GM18867 (cell line): ENCODE measurements at regions not wholly inside any gene's neighbourhood (a gene's known extent, or its start where the extent isn't known, plus 50 kb on each side); places are given as distances from the start of the nearest gene placed in this dataset.
"Not testable (repeated sequence)": the region's sequence is repeated elsewhere in the genome, so short reads cannot be mapped to it uniquely, and the experiment has no call there.

ENCODE experiments used
- ATAC-seq: cut with Tn5 transposase; IDR thresholded peaks from one replicate; pipeline ENCODE4 v1.9.1; 2021; ENCODE audit warnings: mild to moderate bottlenecking, moderate library complexity; ENCODE audit not compliant: unreplicated experiment

- no peak for ATAC-seq
These were observed 312.0 kb upstream of the CA10 start for GRCh38 chr17:52470553-52470952.

- ATAC-seq: no peak
These were observed 306.9 kb upstream of the CA10 start for GRCh38 chr17:52465407-52465806.

DNA sequence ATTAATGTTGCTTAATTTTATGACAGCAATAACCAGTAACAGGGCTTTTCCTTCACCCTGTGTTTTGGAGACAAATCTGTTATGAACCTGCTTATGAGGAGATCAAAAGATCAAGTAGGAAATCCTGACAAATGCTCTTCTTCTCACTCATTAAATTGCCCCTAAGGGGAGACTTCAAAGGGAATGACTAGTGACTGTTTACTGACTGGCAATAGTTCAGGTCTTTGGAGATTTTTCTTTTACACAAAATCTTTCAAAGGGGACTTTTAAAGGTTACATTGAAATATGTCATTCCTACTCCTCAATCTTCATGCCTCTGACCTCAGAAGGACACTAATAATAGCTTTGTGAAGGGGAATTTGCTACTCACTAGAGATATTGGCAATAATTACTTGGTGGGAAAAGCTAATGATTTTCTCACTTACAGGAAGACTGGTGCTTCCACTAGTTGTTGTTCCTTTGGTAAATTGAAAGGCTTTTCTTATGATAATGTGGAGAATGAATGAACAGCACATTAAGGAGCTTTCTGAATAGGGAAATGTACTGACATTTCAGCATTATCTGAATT lies 292.9 kb upstream of the CA10 start:
- ATAC-seq: no peak

DNA sequence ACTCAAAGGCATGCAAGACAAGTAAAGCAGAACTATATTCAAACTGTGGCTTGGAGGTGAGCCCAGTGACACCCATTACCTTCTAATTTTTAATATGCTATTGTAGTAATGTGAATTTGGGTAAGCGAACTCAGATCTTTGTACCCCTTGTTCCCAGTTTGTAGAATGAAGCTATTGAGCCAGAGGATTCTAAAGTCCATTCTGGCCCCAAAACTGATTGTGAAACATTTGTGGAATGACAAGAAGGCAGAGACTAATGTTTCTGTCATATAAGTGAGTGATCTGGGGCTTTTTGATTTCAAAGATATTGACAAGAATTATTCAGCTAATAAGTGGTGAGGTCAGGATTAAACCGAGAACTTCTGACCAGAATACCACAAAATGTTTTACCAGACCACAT lies 283.8 kb upstream of the CA10 start:
- ATAC-seq: no peak

DNA sequence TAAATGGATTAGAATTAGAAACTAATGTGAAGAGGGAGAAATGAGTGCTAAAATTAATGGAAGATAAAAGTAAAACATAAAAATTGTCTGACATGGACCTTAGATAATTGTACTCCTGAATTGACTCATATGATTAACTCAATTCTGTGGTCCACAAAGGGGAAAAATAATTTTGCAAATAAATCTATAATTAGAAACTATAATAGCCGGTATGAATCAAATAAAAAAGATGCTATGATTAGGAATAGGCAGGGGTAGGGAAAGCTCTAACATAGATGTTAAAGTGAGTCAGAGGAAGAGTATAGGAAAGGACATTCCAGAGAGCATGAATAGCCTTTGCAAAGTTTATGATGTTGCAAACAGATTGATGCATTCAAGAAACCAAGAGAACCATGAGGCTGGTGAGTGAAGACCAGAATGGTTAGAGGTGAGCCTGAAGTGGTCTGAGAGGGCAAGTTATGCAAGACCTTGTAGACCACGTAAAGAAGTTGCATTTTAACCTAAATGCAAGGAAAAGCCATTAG lies 262.1 kb upstream of the CA10 start:
- ATAC-seq: no peak

GRCh38 chr17:52419229-52419641 lies 260.7 kb upstream of the CA10 start:
- ATAC-seq: no peak

GRCh38 chr17:52410781-52411180 lies 252.3 kb upstream of the CA10 start:
- no peak for ATAC-seq

- ATAC-seq: not testable (repeated sequence)
These were observed 250.7 kb upstream of the CA10 start for GRCh38 chr17:52409222-52409621.

DNA sequence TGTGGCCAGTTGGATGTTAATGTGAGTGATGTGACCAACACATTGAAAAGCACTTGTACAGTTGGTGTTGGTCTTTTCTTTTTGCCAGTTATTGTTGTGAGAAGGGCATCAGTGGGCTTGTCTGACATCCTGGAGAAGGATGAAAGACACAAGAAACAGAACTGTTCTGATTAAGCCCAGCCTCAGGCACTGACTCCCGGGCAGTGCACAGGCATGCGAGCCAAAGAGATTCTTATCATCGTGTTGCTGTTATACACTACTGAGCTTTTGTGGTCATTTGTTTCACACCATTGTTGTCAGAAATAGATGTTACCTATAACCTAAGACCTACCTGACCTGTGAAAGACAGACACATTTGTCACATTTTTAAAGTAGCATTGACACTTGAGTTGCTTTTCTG lies 236.8 kb upstream of the CA10 start:
- ATAC-seq: no peak

DNA sequence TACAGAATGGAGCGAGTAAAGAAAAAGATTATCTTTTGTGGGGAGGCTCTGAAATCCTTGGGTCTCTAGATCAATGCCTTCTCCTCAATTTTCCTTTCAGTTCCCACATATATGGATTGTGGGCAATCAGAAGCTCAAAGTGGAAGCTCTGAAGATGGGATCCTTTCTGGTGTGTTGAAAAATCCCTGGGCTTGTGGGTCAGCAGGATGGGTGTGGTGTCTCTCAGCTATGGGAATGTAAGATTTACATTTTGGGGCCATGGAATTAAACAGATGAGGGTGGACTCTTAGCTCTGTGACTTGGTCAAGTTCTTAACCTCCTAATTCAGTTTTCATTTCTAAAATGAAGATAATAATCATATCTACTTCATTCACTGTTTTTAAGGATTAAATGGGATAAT lies 231.9 kb upstream of the CA10 start:
- ATAC-seq: no peak

- ATAC-seq: no peak
These were observed 231.1 kb upstream of the CA10 start for GRCh38 chr17:52389632-52390031.

DNA sequence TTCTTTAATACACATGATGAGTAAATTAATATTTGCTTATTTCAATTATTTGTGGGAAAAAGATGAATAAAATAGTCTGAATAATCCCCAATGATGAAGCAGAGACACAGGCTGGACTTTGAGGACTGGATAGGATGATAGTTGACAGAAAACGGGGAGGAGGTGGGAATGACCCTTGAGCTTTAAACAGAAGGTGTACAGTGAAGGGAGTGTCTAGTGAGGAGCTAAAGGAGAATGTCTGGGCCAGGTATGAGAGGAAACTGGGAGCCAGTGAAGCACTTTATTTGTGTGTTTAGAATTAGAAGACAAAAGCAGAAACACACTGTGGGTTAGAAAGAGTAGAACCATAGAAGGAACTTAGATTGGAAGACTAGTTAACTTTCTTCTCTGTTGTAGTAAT lies 230.4 kb upstream of the CA10 start:
- ATAC-seq: no peak

DNA sequence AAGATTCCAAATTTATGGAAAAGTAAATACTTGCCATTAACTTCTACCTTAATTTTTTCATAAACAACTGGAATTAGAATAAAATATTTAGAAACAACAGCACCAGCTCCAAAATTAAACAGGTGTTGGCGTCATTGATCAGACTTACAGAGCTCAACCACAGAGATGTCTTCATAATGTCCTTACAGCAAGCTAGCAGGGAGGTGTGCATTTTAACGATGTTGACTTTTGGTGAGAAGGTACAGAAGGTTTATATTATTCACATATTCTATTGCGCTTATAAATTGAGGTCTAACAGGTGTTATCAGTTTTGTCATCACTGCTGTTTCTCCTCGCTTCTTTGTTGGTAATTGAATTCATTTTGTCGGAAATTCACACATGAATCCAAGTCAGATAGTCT lies 226.2 kb upstream of the CA10 start:
- ATAC-seq: no peak

DNA sequence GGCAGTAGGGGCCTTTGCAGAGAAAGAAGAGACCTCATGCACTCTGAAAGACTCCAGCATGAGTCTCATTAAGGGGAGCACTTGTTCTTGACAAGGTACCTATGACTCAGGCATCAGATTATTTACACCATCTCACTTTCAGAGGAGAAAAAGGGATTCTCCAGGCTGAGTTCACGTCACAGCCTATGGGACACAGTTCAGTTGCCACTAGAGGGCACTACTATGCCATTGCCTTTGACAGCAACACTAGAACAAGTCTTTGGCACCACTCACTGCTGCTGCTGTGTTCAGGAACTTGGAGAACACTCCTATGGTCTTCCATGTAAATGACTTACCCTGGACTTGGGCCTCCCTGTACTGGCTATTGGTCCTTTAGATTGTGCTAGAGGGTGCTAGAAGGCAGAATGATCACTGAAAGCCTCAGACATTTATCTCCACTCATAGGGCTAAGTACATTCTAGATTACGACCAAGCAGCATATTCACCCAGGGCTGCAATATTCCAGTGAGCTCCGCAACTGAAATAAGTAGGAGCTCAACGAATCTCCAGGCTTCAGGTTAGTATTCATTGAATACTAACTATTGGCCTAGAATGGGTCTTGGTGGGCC lies 225.1 kb upstream of the CA10 start:
- peak; percentile 75 for ATAC-seq

- no peak for ATAC-seq
These were observed 220.3 kb upstream of the CA10 start for GRCh38 chr17:52378860-52379259.

- no peak for ATAC-seq
These were observed 217.6 kb upstream of the CA10 start for GRCh38 chr17:52376137-52376536.

DNA sequence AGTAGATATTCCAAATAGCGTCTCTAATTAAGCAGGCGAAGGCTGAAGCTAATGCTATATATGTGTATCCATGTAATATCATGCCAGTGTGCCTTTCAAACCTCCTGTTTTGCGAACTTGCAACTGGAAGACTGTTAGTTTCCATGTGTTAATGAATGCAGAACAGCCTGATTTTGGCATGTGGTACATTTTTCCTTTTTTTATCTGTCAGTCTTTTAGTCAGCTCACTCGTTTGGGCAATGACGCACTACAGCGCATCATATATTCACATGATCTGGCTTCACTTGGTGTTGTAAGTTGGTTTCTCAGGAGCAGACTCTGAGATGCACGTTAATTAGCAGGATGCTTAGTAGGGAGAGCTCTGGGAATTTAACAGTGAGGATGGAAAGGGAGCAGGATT lies 210.4 kb upstream of the CA10 start:
- ATAC-seq: no peak

DNA sequence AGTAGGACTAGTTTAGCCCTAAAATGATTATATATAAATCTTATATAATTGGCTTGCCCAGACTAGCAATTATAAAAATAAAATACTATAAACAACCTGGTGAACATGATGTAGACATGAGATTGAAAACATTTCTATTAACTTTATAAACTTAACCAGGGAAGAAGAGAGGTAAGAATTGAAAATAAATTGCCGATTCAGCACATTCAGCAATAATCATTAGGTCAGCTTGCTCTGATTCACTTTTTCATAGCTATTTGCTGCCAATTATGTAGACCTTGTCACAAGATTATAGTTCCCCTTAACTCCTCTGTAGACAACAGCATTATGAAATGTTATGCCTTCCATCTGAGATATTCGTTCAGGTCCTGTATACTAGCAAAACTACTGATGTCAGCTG lies 199.3 kb upstream of the CA10 start:
- ATAC-seq: no peak

- ATAC-seq: no peak
These were observed 178.3 kb upstream of the CA10 start for GRCh38 chr17:52336796-52337195.

DNA sequence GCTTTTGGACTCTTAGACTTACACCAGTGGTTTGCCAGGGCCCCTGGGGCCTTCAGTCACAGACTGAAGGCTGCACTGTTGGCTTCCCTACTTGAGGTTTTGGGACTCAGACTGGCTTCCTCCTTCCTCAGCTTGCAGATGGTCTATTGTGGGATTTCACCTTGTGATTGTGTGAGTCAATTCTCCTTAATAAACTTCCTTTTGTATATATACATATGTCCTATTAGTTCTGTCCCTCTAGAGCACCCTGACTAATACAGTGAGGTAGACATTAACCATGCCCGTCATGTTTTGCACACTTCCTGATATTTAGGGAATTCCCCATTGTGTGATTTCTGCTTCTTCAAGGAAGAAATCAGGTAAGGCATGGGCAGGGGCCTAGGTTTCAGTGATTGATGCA lies 147.8 kb upstream of the CA10 start:
- no peak for ATAC-seq

GRCh38 chr17:52298881-52299280 lies 140.4 kb upstream of the CA10 start:
- ATAC-seq: no peak

DNA sequence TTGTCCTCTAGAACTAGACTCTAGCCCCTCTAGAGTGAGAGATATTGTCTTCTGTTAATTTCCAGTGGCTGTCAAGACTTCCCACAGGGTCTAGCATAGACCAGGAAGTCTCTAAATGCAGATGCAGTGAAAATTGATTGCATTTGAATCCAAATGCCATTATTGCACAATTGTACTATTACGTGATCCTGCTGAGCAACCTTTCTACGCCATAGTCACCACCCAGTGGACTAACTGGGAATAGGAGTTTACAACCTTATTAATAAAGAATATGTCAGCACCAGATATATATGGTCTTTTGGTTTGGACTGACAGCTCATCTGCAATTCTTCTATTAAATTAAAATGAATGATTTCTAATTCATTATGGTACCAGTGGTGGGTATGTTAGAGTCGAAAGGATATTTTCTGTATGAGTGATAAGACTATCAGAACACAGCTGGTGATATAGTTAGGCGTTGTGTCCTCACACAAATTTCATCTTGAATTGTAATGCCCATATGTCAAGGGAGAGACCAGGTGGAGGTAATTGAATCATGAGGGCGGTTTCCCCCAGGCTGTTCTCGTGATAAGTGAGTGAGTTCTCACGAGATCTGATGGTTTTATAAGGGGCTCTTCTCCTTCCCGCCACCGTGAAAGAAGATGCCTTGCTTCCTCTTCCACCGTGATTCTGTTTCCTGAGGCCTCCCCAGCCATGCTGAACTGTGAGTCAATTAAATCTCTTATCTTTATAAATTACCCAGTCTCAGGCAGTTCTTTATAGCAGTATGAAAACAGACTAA lies 138.9 kb upstream of the CA10 start:
- no peak for ATAC-seq
